AG04450 (cell line): ENCODE measurements at regions not wholly inside any gene's neighbourhood (a gene's known extent, or its start where the extent isn't known, plus 50 kb on each side); places are given as distances from the start of the nearest gene placed in this dataset.

ENCODE experiments used
- CTCF ChIA-PET: fragments of 300-600, 350-600 bp; formaldehyde crosslinking; extraction: SDS; loops from one replicate; lab custom pipeline; 2022; ENCODE audit warnings: antibody characterized with exemption, inconsistent platforms; lab: Charles Lee
- POLR2A ChIA-PET: fragments of 350-600 bp; formaldehyde crosslinking; extraction: SDS; loops from one replicate; lab custom pipeline; 2021; ENCODE audit warnings: antibody characterized with exemption, inconsistent platforms; lab: Yijun Ruan, JAX
- DNase-seq: peaks from one replicate; pipeline ENCODE4 v3.0.0-alpha.2; 2011; ENCODE audit warnings: low read depth, low spot score
- H3K27ac ChIP-seq: one replicate; pipeline ENCODE4 v1.5.1; 2012; ENCODE audit warnings: low read depth, low read length, control low read depth
- H3K27me3 ChIP-seq: one replicate; pipeline ENCODE4 v1.6.0; 2012; ENCODE audit warnings: low read length; ENCODE audit not compliant: control insufficient read depth, insufficient read depth
- H3K4me3 ChIP-seq: 2 replicates; pipeline ENCODE4 v1.5.1; 2011; ENCODE audit warnings: mild to moderate bottlenecking, low read depth, low read length, control low read depth
- H3K9me3 ChIP-seq: 2 replicates; pipeline ENCODE4 v1.5.1; 2012; ENCODE audit warnings: low read length; ENCODE audit not compliant: control insufficient read depth, insufficient read depth
- TF ChIP-seq, protein P1 (sequence below): IDR thresholded peaks from 2 replicates; pipeline ENCODE4 v1.5.1; 2011; ENCODE audit warnings: low read depth, low read length, control low read depth, inconsistent platforms

DNA sequence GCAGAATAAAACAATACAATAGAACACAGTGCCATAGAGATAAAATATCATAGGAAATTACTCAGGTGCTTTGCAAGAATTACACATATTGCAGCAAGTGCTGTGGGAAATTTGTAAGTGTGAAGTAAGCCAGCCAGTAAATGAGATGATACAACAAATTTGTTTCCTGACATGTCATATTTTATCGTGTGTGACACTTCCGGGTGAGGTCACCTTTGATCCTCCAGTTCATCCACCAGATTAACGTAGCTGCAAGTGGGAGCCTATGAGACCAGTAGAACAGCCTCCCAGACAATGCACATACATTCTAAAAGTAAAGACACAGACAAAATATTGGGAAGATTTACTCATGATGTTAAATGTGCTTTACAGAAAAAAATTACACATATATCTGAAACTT lies 72.2 kb downstream of the PRDM9 start:
- ChIA-PET POLR2A (no interaction called here), CTCF (no interaction called here)
- TF ChIP-seq, protein P1, sequence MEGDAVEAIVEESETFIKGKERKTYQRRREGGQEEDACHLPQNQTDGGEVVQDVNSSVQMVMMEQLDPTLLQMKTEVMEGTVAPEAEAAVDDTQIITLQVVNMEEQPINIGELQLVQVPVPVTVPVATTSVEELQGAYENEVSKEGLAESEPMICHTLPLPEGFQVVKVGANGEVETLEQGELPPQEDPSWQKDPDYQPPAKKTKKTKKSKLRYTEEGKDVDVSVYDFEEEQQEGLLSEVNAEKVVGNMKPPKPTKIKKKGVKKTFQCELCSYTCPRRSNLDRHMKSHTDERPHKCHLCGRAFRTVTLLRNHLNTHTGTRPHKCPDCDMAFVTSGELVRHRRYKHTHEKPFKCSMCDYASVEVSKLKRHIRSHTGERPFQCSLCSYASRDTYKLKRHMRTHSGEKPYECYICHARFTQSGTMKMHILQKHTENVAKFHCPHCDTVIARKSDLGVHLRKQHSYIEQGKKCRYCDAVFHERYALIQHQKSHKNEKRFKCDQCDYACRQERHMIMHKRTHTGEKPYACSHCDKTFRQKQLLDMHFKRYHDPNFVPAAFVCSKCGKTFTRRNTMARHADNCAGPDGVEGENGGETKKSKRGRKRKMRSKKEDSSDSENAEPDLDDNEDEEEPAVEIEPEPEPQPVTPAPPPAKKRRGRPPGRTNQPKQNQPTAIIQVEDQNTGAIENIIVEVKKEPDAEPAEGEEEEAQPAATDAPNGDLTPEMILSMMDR, result no peak
- no peaks in the 10 kb centered on the region for H3K9me3 ChIP-seq
- H3K27me3 ChIP-seq, result no peaks in the 10 kb centered on the region
- H3K4me3 ChIP-seq, result no peak overlapping the region
- DNase-seq, result no peak
- no peak overlapping the region for H3K27ac ChIP-seq

DNA sequence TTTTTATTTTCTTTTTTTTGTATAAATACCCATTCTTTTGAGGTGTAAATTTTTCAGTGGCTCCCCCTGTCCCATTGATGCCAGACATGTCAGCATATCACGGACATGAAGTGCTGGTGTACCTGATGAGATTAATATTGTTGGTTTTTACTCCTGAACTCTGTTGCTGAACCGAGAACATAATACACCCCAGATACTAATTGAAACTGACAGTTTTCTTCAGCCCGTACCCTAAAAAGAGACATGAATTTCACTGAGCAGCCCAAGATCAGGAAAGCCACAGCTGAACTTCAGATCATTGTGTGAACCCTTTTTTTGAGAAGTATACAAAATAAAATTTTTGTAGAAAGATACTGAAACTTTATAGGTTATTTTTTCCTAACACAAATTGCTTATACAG lies 75.7 kb downstream of the PRDM9 start:
- H3K27me3 ChIP-seq, result no peaks in the 10 kb centered on the region
- DNase-seq, result no peak
- H3K4me3 ChIP-seq, result no peak overlapping the region
- H3K27ac ChIP-seq, result no peak overlapping the region
- CTCF ChIA-PET, result no interaction called here
- TF ChIP-seq, protein P1, result no peak
- H3K9me3 ChIP-seq, result no peaks in the 10 kb centered on the region
- POLR2A ChIA-PET, result no interaction called here

DNA sequence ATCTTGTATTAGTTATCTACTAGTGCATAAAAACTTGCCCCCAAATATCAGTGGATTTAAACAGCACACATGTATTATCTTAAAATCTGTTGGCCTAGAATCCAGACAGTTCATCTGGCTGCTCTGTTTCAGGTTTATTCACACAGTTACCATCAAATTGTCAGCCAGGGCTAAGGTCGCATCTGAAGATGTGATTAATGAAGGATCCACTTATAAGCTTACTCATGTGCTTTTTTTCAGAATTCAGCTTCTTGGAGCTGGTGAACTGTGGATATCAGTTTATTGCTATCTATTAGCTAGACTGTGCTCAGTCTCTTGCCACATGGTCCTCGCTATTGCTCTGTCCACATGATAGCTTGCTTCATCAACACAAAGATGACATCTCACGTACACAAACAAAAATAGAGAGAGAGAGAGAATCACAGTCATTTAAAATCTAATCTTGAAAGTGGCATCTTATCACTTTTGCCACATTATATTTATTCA lies 81.5 kb downstream of the PRDM9 start:
- POLR2A ChIA-PET, result no interaction called here
- no peak for DNase-seq
- CTCF ChIA-PET, result no interaction called here

DNA sequence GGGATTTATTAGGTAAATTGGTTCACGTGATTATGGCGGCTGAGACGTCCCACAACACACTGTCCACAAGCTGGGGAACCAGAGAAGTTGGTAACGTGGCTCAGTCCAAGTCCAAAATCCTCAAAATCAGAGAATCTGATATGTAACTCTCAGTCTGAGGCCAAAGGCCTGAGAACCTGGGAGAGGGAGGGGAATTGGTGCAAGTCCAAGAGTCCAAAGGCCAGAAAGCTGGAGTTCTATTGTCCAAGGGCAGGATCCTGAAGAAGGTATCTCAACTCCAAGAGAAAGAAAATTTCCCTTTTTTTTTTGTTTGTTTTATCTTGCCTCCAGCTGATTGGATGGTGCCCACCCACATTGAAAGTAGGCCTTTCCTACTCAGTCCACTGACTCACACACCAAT lies 83.8 kb downstream of the PRDM9 start:
- Histone ChIP-seq H3K27me3 (no peaks in the 10 kb centered on the region), H3K27ac (no peak overlapping the region), H3K9me3 (peaks cover 4% of the 10 kb centered on the region; the same call in 1 of the 2 replicates), H3K4me3 (no peak overlapping the region)
- CTCF ChIA-PET, result no interaction called here
- no peak for DNase-seq
- TF ChIP-seq, protein P1, result no peak
- POLR2A ChIA-PET, result interaction anchor here (0.6 kb wide), 1 partner anchor 32 kb away, joined by 3 read pairs; no protein-coding TSS in a partner anchor

More for the DNA sequence above, 81.5 kb downstream of the PRDM9 start:
- TF ChIP-seq, protein P1, result no peak
- no peaks in the 10 kb centered on the region for H3K27me3 ChIP-seq
- peaks cover 3% of the 10 kb centered on the region; the same call in 1 of the 2 replicates for H3K9me3 ChIP-seq
- H3K27ac ChIP-seq, result no peak overlapping the region
- no peak overlapping the region for H3K4me3 ChIP-seq

DNA sequence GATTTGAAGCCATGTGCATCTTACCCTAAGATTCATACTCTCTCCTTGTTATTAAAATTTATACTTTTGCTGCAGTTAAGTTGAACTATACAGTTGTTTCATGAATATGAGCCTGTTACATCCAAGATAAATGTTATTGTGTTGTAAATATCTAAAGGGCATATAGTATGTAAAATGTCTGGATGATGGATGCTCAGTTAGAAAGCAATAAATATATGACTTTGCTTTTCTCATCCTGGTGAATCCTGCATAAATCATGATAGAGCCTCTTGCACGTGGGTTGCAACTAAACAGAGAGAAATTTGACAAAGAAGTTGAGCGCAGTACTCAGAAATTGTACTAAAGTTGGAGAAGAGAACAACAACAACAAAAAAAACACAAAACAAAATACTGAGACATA lies 99.5 kb downstream of the PRDM9 start:
- TF ChIP-seq, protein P1, result no peak
- no peak for DNase-seq
- no peak overlapping the region for H3K4me3 ChIP-seq
- ChIA-PET POLR2A (no interaction called here), CTCF (no interaction called here)
- H3K27me3 ChIP-seq, result no peaks in the 10 kb centered on the region
- no peak overlapping the region for H3K27ac ChIP-seq
- peaks cover 4% of the 10 kb centered on the region; the same call in 1 of the 2 replicates for H3K9me3 ChIP-seq
